ENCODE measurements at regions not wholly inside any gene's neighbourhood (a gene's known extent, or its start where the extent isn't known, plus 50 kb on each side); places are given as distances from the start of the nearest gene placed in this dataset.
"Not testable (repeated sequence)": the region's sequence is repeated elsewhere in the genome, so short reads cannot be mapped to it uniquely, and the experiment has no call there.

GRCh38 chrX:121876305-121876704 lies 828.9 kb downstream of the GLUD2 start:
- no peak for DNase-seq

GRCh38 chrX:121877337-121877736 lies 829.9 kb downstream of the GLUD2 start:
- not testable (repeated sequence) for DNase-seq

GRCh38 chrX:121886557-121886956 lies 839.1 kb downstream of the GLUD2 start:
- DNase-seq, result peak; percentile 47

- DNase-seq, result no peak
These were observed 847.3 kb downstream of the GLUD2 start for GRCh38 chrX:121894756-121895155.

- no peak for DNase-seq
These were observed 855.1 kb downstream of the GLUD2 start for GRCh38 chrX:121902463-121902862.

GRCh38 chrX:121903961-121904360 lies 856.6 kb downstream of the GLUD2 start:
- no peak for DNase-seq

- no peak for DNase-seq
These were observed 873.8 kb downstream of the GLUD2 start for GRCh38 chrX:121921258-121921657.

GRCh38 chrX:121931567-121931966 lies 884.2 kb downstream of the GLUD2 start:
- DNase-seq, result no peak

GRCh38 chrX:121932688-121933087 lies 885.3 kb downstream of the GLUD2 start:
- DNase-seq, result no peak

- DNase-seq, result no peak
These were observed 901.8 kb downstream of the GLUD2 start for GRCh38 chrX:121949041-121949760.

GRCh38 chrX:121958886-121959285 lies 911.5 kb downstream of the GLUD2 start:
- DNase-seq, result no peak

GRCh38 chrX:121975671-121976070 lies 928.3 kb downstream of the GLUD2 start:
- DNase-seq, result no peak

GRCh38 chrX:121987163-121987562 lies 939.8 kb downstream of the GLUD2 start:
- no peak for DNase-seq

GRCh38 chrX:121987835-121988234 lies 940.4 kb downstream of the GLUD2 start:
- no peak for DNase-seq

- DNase-seq, result no peak
These were observed 956.7 kb downstream of the GLUD2 start for GRCh38 chrX:122004127-122004526.

- no peak for DNase-seq
These were observed 979.3 kb downstream of the GLUD2 start for GRCh38 chrX:122026665-122027064.

GRCh38 chrX:122046226-122046625 lies 998.8 kb downstream of the GLUD2 start:
- DNase-seq, result no peak

- no peak for DNase-seq
These were observed 999.4 kb downstream of the GLUD2 start for GRCh38 chrX:122046815-122047214.

GRCh38 chrX:122047261-122047660 lies 999.9 kb downstream of the GLUD2 start:
- DNase-seq, result no peak

- no peak for DNase-seq
These were observed 1008.0 kb downstream of the GLUD2 start for GRCh38 chrX:122055460-122055859.

- no peak for DNase-seq
These were observed 1008.7 kb downstream of the GLUD2 start for GRCh38 chrX:122055979-122056715.

- no peak for DNase-seq
These were observed 1028.8 kb downstream of the GLUD2 start for GRCh38 chrX:122076241-122076640.

- DNase-seq, result no peak
These were observed 1030.7 kb downstream of the GLUD2 start for GRCh38 chrX:122078079-122078478.

GRCh38 chrX:122087341-122087740 lies 1039.9 kb downstream of the GLUD2 start:
- no peak for DNase-seq

- DNase-seq, result no peak
These were observed 1044.2 kb downstream of the GLUD2 start for GRCh38 chrX:122091571-122091970.
